Stimulated activated CD4-positive, alpha-beta T cell treated with anti-CD3 and anti-CD28 coated beads, Interleukin-2, amount 100 ng/mL, for 4 hours (primary cell): ENCODE measurements at regions not wholly inside any gene's neighbourhood (a gene's known extent, or its start where the extent isn't known, plus 50 kb on each side); places are given as distances from the start of the nearest gene placed in this dataset.
"Not testable (repeated sequence)": the region's sequence is repeated elsewhere in the genome, so short reads cannot be mapped to it uniquely, and the experiment has no call there.

Experiments used
- DNase-seq: peaks from one replicate; pipeline ENCODE4 v3.0.0-alpha.2; 2020; ENCODE audit warnings: low read depth

GRCh38 chr12:124706363-124706762, 139.0 kb upstream of the NCOR2 start:
- DNase-seq, result no peak

GRCh38 chr12:124705545-124706138, 138.2 kb upstream of the NCOR2 start:
- DNase-seq, result no peak

- no peak for DNase-seq
These were observed 137.2 kb upstream of the NCOR2 start for GRCh38 chr12:124704619-124705018.

- DNase-seq, result no peak
These were observed 136.4 kb upstream of the NCOR2 start for GRCh38 chr12:124703856-124704255.

GRCh38 chr12:124702736-124703135, 135.3 kb upstream of the NCOR2 start:
- no peak for DNase-seq

DNA sequence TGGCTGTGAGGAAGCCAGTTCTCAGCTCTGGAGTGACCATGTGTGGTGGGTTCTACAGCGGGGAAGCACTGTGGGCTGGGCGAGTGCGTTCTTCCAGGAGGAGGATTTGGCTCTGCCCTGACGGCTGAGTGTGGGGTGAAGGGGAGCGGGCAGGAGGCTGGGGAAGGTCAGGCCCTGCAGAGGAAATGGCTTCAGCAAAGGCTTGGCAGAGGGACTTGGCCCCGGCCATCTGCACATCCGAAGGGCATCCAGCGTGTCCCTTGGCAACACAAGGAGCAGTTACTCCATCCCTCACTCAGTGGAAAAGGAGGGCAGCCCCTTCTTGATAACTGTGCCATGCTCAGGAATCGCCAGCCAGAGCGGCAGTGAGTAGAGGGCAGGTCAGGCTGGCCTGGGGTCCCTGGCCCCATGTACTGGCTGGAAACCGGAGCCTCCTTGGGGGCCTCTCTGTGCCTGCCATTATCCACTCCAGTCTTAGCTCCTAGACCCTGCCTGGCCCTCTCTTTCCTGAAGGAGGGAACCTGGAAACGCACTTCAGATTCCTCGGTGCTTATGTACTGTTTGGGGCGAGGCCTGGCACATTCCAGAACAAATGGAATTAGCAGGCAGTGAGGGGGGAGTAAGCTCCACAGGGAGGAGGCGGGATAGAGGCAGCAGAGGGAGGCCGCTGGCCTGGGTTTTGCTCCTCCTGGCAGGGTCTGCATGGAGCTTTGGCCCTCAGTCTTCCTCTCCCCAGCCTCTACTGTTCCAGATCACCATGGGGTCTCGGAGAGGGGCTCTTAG, 133.6 kb upstream of the NCOR2 start:
- no peak for DNase-seq

DNA sequence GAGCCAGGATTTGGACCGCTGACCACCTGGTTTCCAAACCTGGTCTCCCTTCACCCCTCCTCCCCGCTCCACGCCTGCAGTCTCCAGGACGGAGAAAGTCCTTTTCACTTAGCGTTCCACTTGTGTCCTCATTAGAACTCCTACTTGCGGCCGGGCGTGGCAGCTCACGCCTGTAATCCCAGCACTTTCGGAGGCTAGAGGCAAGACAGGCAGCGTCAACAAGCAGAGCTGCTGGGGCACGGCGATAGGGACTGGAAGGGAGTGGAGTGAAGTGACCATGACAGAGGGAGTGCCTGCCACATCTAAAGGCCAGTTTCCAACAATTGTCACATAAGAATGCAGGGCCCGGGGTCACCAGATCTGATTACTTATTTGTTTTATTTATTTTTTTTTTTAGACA, 132.5 kb upstream of the NCOR2 start:
- no peak for DNase-seq

DNA sequence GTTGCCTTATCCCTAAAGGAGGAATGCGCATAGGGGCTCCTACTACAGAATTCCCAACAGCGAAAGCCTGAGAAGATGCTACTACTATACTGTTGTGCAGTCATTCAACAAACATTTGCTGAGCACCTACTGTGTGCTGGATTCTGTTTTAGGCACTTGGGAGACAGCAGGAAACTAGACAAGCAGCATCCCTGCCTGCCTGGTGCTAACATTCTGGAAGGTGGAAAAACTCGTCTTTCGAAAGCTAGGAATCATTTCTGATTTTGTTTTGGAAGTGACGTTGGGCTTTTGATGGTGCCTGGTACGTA, 131.5 kb upstream of the NCOR2 start:
- no peak for DNase-seq

GRCh38 chr12:124698211-124698997, 131.0 kb upstream of the NCOR2 start:
- no peak for DNase-seq

DNA sequence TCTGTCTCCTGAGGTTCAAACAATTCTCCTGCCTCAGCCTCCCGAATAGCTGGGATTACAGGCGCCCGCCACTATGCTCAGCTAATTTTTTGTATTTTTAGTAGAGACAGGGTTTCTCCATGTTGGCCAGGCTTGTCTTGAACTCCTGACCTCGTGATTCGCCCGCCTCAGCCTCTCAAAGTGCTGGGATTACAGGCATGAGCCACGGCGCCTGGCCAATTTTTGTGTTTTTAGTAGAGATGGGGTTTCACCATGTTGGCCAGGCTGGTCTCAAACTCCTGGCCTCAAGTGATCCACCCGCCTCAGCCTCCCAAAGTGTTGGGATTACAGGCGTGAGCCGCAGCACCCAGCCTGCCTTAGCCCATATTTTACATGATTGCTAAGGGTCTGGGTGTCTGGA, 130.3 kb upstream of the NCOR2 start:
- not testable (repeated sequence) for DNase-seq

DNA sequence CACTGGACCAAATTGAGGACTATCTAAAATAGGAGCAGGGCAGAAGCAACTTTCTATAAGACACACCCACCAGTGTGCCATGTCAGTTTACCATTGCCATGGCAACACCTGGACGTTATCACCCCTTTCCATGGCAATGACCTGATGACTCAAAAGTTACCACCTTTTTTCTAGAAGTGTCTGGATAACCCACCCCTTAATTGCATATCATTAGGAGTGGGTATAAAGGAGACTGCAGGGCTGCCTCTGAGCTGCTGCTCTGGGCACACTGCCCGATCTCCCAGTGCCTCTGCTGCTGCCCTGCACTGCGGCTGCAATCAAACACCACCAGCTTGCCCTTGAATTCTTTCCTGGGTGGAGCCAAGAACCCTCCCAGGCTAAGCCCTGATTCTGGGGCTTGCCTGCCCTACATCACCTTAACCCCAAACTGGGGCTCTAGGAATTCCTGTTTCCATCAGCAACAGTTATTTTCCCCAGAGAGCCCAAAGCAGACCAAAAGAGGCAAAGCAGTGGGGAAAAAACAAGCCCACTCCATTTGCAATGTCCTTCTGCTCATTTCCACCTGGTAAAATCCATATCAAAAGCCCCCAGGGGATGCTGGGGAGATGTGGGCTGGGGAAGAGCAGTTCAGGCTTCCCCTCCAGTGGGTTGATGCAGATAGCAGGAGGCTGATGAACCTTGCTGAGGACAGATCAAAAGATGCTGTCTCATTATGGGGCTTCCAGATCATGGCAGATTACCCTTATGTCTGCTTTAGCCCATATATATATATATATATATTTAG, 129.5 kb upstream of the NCOR2 start:
- DNase-seq, result no peak

DNA sequence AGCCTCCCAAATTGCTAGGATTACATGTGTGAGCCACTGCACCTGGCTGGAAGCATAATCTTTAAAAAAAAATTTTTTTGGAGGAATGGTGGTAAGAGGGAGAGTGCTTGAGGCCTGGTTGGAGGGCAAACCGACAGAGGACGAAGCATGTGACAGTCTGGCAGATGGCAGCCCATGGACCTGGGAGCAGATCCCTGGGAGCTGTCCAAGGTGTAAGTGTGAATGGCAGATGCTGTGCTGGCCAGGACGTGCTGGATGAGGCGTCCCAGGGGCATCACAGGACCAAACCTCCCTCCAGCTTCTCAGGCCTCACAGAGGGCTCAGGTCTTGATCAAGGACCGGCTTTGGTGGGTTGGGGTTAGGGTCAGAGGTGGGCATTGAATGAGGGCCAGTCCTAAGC, 128.4 kb upstream of the NCOR2 start:
- no peak for DNase-seq

DNA sequence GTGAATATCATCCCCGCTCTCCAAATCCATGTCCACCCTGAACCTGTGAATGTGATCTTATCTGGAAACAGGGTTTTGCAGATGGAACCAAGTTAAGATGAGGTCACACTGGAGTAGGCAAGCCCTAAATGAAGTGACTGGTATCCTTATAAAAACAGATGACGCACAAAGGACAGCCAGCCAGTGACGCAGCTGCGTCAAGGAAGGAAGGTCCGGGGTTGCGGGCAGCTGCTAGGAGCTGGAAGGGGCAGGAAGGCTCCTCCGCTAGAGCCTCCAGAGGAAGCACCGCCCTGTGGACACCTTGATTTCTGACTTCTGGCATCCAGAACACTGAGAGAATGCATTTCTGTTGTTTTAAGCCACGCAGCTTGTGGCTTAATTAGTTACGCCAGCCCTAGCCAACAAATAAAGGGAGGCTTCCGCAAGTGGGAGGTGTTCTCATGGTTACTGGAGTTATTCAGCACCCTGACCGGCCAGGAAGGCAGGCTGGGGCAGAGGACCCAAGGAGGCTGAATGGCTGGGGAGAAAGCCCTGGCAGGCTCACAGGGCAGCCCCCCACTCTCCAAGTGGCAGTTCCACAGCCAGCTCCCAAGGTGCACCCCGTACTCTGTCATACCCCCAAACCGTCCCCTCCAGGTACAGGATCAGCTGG, 127.6 kb upstream of the NCOR2 start:
- DNase-seq, result no peak

DNA sequence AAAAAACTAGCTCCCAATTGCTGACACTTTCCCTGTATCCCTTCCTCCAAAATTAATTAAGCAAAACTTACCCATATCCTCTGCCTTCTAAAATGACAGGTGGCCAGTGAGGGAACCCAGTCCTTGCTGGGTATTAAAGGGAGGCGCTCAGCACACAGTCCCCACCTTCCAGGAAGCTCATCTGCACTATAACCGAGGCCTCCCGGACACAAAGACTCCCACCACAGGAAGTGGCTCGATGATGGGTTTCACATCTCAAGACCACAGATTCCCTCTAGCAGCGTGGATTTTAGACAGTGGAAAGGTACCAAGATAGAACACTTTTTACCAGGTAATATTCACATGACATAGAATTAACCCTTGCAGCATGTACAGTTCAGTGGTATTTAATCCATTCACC, 126.8 kb upstream of the NCOR2 start:
- DNase-seq, result no peak

GRCh38 chr12:124693111-124693723, 125.8 kb upstream of the NCOR2 start:
- no peak for DNase-seq

GRCh38 chr12:124692443-124692842, 125.0 kb upstream of the NCOR2 start:
- DNase-seq, result no peak

- DNase-seq, result no peak
These were observed 124.0 kb upstream of the NCOR2 start for GRCh38 chr12:124691429-124691828.

DNA sequence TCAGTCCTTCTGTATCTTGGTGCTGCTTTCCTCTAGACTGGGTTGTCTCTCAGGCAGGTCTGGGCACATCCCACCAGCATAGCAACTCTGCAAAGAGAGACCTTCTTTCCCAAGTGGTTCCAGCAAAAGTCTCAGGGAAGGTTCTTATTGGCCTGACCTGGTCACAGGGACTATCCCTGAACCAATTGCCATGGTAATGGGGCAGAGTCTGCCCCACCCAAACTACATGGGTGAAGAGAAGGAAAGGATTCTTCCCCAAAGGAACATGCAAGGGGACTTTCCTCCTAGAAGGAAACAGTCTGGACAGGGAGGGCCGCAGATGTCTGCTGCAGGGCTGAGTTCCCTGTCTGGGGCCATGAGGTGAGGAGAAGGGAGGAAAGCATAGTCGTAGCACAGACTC, 122.2 kb upstream of the NCOR2 start:
- DNase-seq, result no peak

- no peak for DNase-seq
These were observed 121.1 kb upstream of the NCOR2 start for GRCh38 chr12:124688356-124688992.

DNA sequence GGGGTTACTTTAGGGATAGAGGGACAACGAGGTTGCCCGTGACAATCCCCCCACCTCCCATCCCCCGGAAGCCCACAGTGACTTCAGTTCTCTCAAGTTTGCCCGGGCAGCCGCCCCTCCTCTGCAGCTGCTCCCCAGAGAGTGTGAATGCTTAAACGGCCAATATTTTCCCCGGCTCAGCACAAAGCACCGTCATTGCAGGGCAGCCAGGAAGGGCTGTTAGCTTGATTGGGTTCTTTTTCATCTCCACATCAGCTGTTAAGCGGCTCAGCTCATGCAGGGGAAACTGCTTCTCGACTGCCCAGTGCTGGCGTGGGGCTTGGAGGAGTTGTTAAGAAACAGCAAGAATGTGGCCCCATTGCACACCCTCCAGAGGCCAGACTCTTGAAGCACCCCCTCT, 120.5 kb upstream of the NCOR2 start:
- no peak for DNase-seq
